Activated CD8-positive, alpha-beta T cell treated with anti-CD3 and anti-CD28 coated beads, Interleukin-2, amount 10 ng/mL, durations not matched to agents 7 days and 5 days (primary cell): ENCODE measurements at regions not wholly inside any gene's neighbourhood (a gene's known extent, or its start where the extent isn't known, plus 50 kb on each side); places are given as distances from the start of the nearest gene placed in this dataset.

ENCODE experiments used
- ATAC-seq: fragments of 150-1000 bp; cut with Tn5 transposase; one replicate; pipeline ENCODE4 v1.10.0; 2021; ENCODE audit warnings: moderate library complexity
- CTCF ChIA-PET: fragments of 350-600 bp; sonication (Branson Sonifier 250); formaldehyde crosslinking; loops from one replicate; lab custom pipeline; 2021; ENCODE audit warnings: antibody characterized with exemption; lab: Charles Lee
- POLR2A ChIA-PET: fragments of 350-600 bp; sonication (Branson Sonifier 250); formaldehyde crosslinking; loops from one replicate; lab custom pipeline; 2021; ENCODE audit warnings: antibody characterized with exemption; lab: Charles Lee
- DNase-seq: peaks from one replicate; pipeline ENCODE4 v3.0.0-alpha.2; 2020
- H3K27ac Mint-ChIP-seq: one replicate; pipeline ENCODE4 v1.8.0; 2021; ENCODE audit warnings: mild to moderate bottlenecking, mixed read lengths
- H3K27me3 Mint-ChIP-seq: one replicate; pipeline ENCODE4 v1.8.0; 2021; ENCODE audit warnings: low read depth, mixed read lengths
- H3K36me3 Mint-ChIP-seq: one replicate; pipeline ENCODE4 v1.8.0; 2021; ENCODE audit warnings: low read depth, mixed read lengths
- H3K4me1 Mint-ChIP-seq: one replicate; pipeline ENCODE4 v1.8.0; 2021; ENCODE audit warnings: low read depth, mixed read lengths
- H3K4me3 Mint-ChIP-seq: one replicate; pipeline ENCODE4 v1.8.0; 2021; ENCODE audit warnings: mild to moderate bottlenecking, mixed read lengths
- H3K9me3 Mint-ChIP-seq: one replicate; pipeline ENCODE4 v1.8.0; 2022; ENCODE audit warnings: mixed read lengths; ENCODE audit not compliant: insufficient read depth

DNA sequence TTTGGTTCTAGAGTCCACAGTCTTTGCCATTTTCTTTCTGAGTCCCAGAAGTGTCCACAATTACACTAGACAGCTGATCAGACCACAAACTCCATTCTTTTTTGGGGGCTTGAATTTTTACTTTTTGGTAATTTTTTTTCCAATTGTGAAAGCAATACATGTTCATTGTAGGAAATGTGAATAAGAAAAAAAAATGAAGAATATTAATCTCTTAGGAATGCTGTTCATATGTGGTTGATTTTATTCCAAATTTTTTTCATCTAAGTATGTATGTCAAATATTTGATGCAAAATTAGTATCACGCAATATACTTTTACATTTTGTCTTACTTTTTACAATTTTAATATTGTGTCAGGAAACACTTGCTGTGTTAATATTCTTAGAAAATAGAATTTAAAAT lies 76.4 kb upstream of the ETS2 start:
- ChIA-PET CTCF (interaction anchor here (0.8 kb wide), 1 partner anchor 9 kb away, joined by 3 read pairs; no protein-coding TSS in a partner anchor), POLR2A (interaction anchor here (0.6 kb wide), 1 partner anchor 11 kb away, joined by 4 read pairs; no protein-coding TSS in a partner anchor)
- no peak overlapping the region for H3K27ac Mint-ChIP-seq
- H3K4me1 Mint-ChIP-seq: peaks cover 6% of the 10 kb centered on the region
- ATAC-seq (no peak), DNase-seq (no peak)
- peaks cover 17% of the 10 kb centered on the region for H3K27me3 Mint-ChIP-seq
- H3K4me3 Mint-ChIP-seq: no peak overlapping the region
- no peaks in the 10 kb centered on the region for H3K36me3 Mint-ChIP-seq
- H3K9me3 Mint-ChIP-seq: peaks cover 13% of the 10 kb centered on the region

- Mint-ChIP-seq H3K4me1 (peaks cover 11% of the 10 kb centered on the region), H3K27ac (no peak overlapping the region), H3K36me3 (no peaks in the 10 kb centered on the region), H3K27me3 (peaks cover 17% of the 10 kb centered on the region), H3K4me3 (no peak overlapping the region), H3K9me3 (peaks cover 9% of the 10 kb centered on the region)
- DNase-seq (no peak), ATAC-seq (no peak)
- ChIA-PET CTCF (interaction anchor here (0.8 kb wide), 1 partner anchor 10 kb away, joined by 3 read pairs; no protein-coding TSS in a partner anchor), POLR2A (no interaction called here)
These were observed 75.9 kb upstream of the ETS2 start for GRCh38 chr21:38729754-38730379.

- H3K4me3 Mint-ChIP-seq: peak overlapping the region; percentile 61
- no peaks in the 10 kb centered on the region for H3K9me3 Mint-ChIP-seq
- H3K27ac Mint-ChIP-seq: no peak overlapping the region
- no peaks in the 10 kb centered on the region for H3K36me3 Mint-ChIP-seq
- ATAC-seq: peak; percentile 68
- DNase-seq: peak; percentile 72
- CTCF ChIA-PET: interaction anchor here (1.1 to 3.2 kb wide), 12 partner anchors 11 to 443 kb away, joined by 3 to 17 read pairs (median 4); no protein-coding TSS in a partner anchor
- POLR2A ChIA-PET: no interaction called here
- H3K4me1 Mint-ChIP-seq: peaks cover 11% of the 10 kb centered on the region
- peaks cover 23% of the 10 kb centered on the region for H3K27me3 Mint-ChIP-seq
These were observed 71.7 kb upstream of the ETS2 start for GRCh38 chr21:38733972-38734546.

GRCh38 chr21:38734646-38735365 lies 70.9 kb upstream of the ETS2 start:
- POLR2A ChIA-PET: no interaction called here
- ATAC-seq: no peak
- peak overlapping the region; percentile 61 for H3K4me3 Mint-ChIP-seq

DNA sequence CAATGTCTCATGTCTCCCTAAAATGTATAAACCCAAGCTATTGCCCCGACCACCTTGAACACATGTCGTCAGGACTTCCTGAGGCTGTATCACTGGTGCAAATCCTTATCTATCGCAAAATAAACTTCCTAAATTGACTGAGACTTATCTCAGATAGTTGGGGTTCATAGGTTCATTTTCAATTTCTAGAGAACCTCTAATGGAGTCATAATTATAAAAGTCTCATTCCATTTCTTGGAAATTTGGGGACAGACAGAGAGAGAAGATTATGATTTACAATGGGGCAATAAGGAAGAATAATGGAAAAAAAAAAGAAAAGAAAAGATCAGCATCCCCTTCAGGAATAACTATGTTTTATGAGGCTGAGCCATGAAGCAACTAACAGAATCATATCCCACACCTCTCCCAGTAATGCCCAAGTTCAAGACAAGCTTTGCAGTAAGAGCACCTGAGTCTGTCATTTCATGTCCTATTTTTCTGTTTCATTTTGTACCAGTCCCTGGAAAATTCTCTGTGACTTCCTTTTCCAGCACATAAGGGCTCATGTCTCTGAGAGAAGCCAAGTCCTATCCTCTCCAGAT lies 70.0 kb upstream of the ETS2 start:
- H3K27ac Mint-ChIP-seq: no peak overlapping the region
- ATAC-seq: no peak

More at GRCh38 chr21:38734646-38735365, 70.9 kb upstream of the ETS2 start:
- Mint-ChIP-seq H3K27me3 (peaks cover 20% of the 10 kb centered on the region), H3K27ac (no peak overlapping the region), H3K4me1 (peaks cover 13% of the 10 kb centered on the region), H3K36me3 (no peaks in the 10 kb centered on the region), H3K9me3 (no peaks in the 10 kb centered on the region)
- DNase-seq: no peak
- CTCF ChIA-PET: interaction anchor here (0.7 to 3.2 kb wide), 17 partner anchors 9 to 442 kb away, joined by 3 to 17 read pairs (median 4); no protein-coding TSS in a partner anchor

GRCh38 chr21:38740090-38740489 lies 65.6 kb upstream of the ETS2 start:
- ATAC-seq: no peak
- CTCF ChIA-PET: no interaction called here

More for the DNA sequence above, 70.0 kb upstream of the ETS2 start:
- ChIA-PET CTCF (interaction anchor here (0.8 to 3.2 kb wide), 4 partner anchors 8 to 230 kb away, joined by 3 to 17 read pairs (median 3); no protein-coding TSS in a partner anchor), POLR2A (no interaction called here)
- H3K27me3 Mint-ChIP-seq: peaks cover 16% of the 10 kb centered on the region
- no peak for DNase-seq
- no peaks in the 10 kb centered on the region for H3K9me3 Mint-ChIP-seq
- no peaks in the 10 kb centered on the region for H3K36me3 Mint-ChIP-seq
- H3K4me3 Mint-ChIP-seq: no peak overlapping the region
- H3K4me1 Mint-ChIP-seq: peaks cover 19% of the 10 kb centered on the region

GRCh38 chr21:38741092-38741949 lies 64.4 kb upstream of the ETS2 start:
- Mint-ChIP-seq H3K36me3 (no peaks in the 10 kb centered on the region), H3K9me3 (no peaks in the 10 kb centered on the region), H3K27ac (peak overlapping the region; percentile 35), H3K4me1 (peaks cover 22% of the 10 kb centered on the region), H3K27me3 (no peaks in the 10 kb centered on the region), H3K4me3 (no peak overlapping the region)
- DNase-seq (no peak), ATAC-seq (no peak)
- ChIA-PET POLR2A (no interaction called here), CTCF (interaction anchor here (1.2 kb wide), 1 partner anchor 396 kb away, joined by 3 read pairs; no protein-coding TSS in a partner anchor)

More at GRCh38 chr21:38740090-38740489, 65.6 kb upstream of the ETS2 start:
- no peak for DNase-seq
- Mint-ChIP-seq H3K4me1 (peaks cover 22% of the 10 kb centered on the region), H3K9me3 (no peaks in the 10 kb centered on the region), H3K36me3 (no peaks in the 10 kb centered on the region), H3K27ac (no peak overlapping the region), H3K4me3 (peak overlapping the region; percentile 7), H3K27me3 (peaks cover 7% of the 10 kb centered on the region)
- POLR2A ChIA-PET: no interaction called here

DNA sequence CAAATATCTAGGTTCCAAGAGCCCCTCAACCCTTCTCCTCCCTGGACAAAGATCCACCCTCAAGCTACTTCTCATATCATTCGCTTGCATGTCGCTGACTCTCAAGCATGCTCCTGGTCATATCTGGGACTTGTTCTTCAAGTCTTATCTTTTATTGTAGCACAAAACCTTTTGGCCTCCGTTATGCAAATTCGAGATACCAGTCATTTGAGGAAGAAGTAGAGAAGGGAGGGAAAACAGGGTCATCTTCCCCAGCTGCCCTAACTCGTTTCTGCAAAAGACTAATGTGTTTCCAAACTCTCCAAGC lies 63.8 kb upstream of the ETS2 start:
- Mint-ChIP-seq H3K36me3 (no peaks in the 10 kb centered on the region), H3K27me3 (no peaks in the 10 kb centered on the region), H3K9me3 (no peaks in the 10 kb centered on the region), H3K4me1 (peaks cover 22% of the 10 kb centered on the region), H3K27ac (no peak overlapping the region), H3K4me3 (no peak overlapping the region)
- ATAC-seq (no peak), DNase-seq (no peak)
- ChIA-PET POLR2A (no interaction called here), CTCF (interaction anchor here (1.2 kb wide), 1 partner anchor 396 kb away, joined by 3 read pairs; no protein-coding TSS in a partner anchor)

DNA sequence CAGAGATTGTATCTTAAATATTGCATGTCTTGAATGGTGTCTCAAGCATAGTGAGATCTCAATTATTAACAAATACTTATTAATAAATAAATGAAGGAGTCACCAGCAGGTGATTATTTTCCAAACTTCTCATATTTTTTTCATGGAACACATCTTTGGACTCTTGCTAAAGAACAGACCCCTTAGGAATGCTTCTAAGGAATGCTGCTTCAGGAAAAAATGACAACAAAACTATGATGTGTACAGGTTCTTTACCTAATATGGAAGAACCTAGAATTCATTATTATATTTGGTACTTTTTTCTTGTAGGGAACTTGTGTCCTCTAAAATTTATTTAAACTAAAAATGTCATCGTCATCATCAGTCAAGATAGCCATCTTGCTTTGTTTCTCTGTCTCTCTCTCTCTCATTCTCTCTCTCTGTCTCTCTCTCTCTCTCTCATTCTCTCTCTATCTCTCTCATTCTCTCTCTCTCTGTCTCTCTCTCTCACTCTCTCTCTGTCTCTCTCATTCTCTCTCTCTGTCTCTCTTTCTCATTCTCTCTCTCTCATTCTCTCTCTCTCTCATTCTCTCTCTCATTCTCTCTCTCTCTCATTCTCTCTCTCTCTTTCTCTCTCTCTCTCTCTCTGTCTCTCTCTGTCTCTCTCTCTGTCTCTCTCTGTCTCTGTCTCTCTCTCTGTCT lies 63.0 kb upstream of the ETS2 start:
- no peaks in the 10 kb centered on the region for H3K9me3 Mint-ChIP-seq
- no peaks in the 10 kb centered on the region for H3K27me3 Mint-ChIP-seq
- no peak for ATAC-seq
- peaks cover 22% of the 10 kb centered on the region for H3K4me1 Mint-ChIP-seq
- DNase-seq: no peak
- no peaks in the 10 kb centered on the region for H3K36me3 Mint-ChIP-seq
- H3K27ac Mint-ChIP-seq: no peak overlapping the region
- ChIA-PET POLR2A (no interaction called here), CTCF (interaction anchor here (1.2 kb wide), 1 partner anchor 395 kb away, joined by 3 read pairs; no protein-coding TSS in a partner anchor)
- H3K4me3 Mint-ChIP-seq: no peak overlapping the region

DNA sequence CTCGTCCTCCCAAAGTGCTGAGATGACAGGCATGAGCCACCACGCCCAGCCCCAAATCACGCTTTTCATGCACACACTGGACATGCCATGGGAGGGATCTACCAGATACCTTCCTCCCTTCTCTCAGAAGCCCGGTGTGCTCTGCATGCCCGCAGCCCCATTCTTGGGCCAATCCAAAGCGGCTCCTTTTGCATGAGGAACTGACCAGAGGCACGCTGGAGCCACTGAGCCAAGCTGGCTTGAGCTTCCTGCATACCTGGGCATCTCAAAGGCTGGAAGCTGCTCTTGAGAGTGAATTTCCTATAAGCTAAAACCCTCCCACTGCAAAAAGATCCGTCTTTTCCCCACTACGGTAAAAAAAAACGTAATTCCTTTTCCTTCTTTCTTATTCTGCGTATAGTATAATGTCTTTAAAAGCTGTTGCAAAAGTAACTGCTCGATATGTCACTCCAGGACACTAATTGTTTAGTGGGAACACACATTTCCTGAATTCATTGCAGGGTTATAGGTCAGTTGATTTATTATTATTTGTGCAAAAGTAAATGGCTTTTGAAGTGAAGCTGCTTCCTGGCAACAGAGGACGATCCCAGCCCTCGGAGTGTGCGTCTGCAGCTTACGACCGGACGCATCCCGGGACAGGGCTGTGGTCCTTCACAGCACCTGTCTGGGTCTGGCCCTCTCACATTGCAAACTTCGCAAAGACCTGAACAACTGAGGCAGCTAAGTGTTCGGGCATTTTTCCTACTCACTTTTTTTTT lies 61.8 kb upstream of the ETS2 start:
- POLR2A ChIA-PET: no interaction called here
- H3K4me3 Mint-ChIP-seq: no peak overlapping the region
- H3K9me3 Mint-ChIP-seq: no peaks in the 10 kb centered on the region
- no peak overlapping the region for H3K27ac Mint-ChIP-seq
- H3K36me3 Mint-ChIP-seq: no peaks in the 10 kb centered on the region
- ATAC-seq (no peak), DNase-seq (no peak)
- CTCF ChIA-PET: interaction anchor here (0.8 to 1.9 kb wide), 2 partner anchors 9 to 10 kb away, joined by 3 to 5 read pairs; no protein-coding TSS in a partner anchor
- peaks cover 22% of the 10 kb centered on the region for H3K4me1 Mint-ChIP-seq
- H3K27me3 Mint-ChIP-seq: no peaks in the 10 kb centered on the region
